Stomach (tissue), 4 donors: ENCODE measurements at regions not wholly inside any gene's neighbourhood (a gene's known extent, or its start where the extent isn't known, plus 50 kb on each side); places are given as distances from the start of the nearest gene placed in this dataset.

ENCODE experiments used
- CTCF ChIP-seq, 7 experiments: fragments of 450-650 bp in 4 of 7; fragments of 200-600 bp in 3 of 7; sonication (generic) in 3 of 7; IDR thresholded peaks; one replicate each; pipeline ENCODE4 v1.5.1; 2016 to 2019; ENCODE audit warnings: antibody characterized with exemption in 7 of 7, control low read depth in 2 of 7, mild to moderate bottlenecking in 1 of 7
- POLR2A ChIP-seq, 4 donors: fragments of 450-650 bp; IDR thresholded peaks; one replicate each; pipeline ENCODE4 v1.6.1; 2016; ENCODE audit warnings: antibody characterized with exemption in 4 of 4, control low read depth in 2 of 4, mild to moderate bottlenecking in 1 of 4, moderate library complexity in 1 of 4
- POLR2AphosphoS5 ChIP-seq, 3 donors: sonication (generic); formaldehyde crosslinking; IDR thresholded peaks; one replicate each; pipeline ENCODE4 v1.6.1; 2016; ENCODE audit warnings: antibody characterized with exemption in 3 of 3

- no peak for TF ChIP-seq POLR2A (IDR thresholded peaks at IDR 0.05)
- no peak for TF ChIP-seq CTCF (IDR thresholded peaks at IDR 0.05)
- no peak for TF ChIP-seq POLR2AphosphoS5 (IDR thresholded peaks at IDR 0.05)
Observed at GRCh38 chr1:103371234-103371633, 154.3 kb upstream of the RNPC3 start.
